ENCODE measurements at regions not wholly inside any gene's neighbourhood (a gene's known extent, or its start where the extent isn't known, plus 50 kb on each side); places are given as distances from the start of the nearest gene placed in this dataset.
A peak's percentile ranks its signal among the peaks of the same experiment; 100 is the strongest.

DNA sequence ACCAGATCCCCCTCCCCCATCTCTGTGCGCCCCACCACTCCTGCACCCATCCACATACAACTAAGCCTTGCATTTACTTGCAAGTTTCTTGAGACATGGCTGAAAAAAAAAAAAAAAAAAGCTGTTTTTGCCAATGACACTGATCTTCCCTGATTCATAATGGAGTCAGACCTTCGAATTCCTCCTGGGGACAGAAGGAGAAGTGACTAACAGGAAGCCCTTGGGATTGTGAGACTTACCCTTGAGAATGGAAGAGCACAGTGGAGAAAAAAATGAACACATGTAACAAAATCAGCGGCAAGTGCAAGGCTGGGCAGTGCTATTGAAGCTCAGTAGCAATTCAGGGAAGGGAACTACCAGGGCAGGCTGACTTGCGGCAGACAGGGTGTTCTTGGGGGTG lies 288.4 kb downstream of the BCOR start:
- H3K9me3 ChIP-seq (ENCODE audit: control insufficient read depth, low read length), result no peaks in the 10 kb centered on the region
- peaks cover 22% of the 10 kb centered on the region for H3K4me1 ChIP-seq (ENCODE audit: control insufficient read depth, insufficient read depth, low read length, poor library complexity, severe bottlenecking)
- no peaks in the 10 kb centered on the region for H3K36me3 ChIP-seq (ENCODE audit: control insufficient read depth, insufficient read depth, low read length)
- H3K27ac ChIP-seq (ENCODE audit: low read depth, low read length, severe bottlenecking), result peak overlapping the region; percentile 89
- no peak overlapping the region for H3K4me3 ChIP-seq (ENCODE audit: extremely low read depth, insufficient read depth, low read length, poor library complexity, severe bottlenecking)
- WGBS, 2 experiments (ENCODE audit: insufficient coverage in 2 of 2), result 71% methylated on average over 1 of the region's 4 CpGs; no CpG with 5 or more reads in 1 of the 2 experiments

DNA sequence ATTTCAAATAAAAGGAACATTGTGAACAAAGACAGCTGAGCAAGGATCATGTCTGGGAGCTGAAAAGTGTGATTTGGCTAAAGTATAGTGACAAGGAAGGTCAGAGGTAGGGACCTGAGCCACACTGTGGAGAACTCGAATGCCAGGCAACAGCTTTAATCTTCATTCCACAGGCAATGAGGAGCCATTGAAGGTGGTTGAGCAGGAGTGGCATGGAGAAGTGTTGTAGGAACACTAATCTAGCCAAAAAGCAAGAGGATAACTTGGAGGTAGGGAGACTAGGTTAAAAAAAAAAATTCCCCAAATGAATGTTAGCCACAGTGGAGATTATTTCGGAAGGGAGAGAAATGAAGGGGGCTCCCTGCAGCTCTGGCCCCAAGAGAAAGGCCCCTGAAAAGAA lies 286.9 kb downstream of the BCOR start:
- Histone ChIP-seq H3K9me3 (ENCODE audit: control insufficient read depth, low read length) (no peaks in the 10 kb centered on the region), H3K4me1 (ENCODE audit: control insufficient read depth, insufficient read depth, low read length, poor library complexity, severe bottlenecking) (peaks cover 22% of the 10 kb centered on the region), H3K27ac (ENCODE audit: low read depth, low read length, severe bottlenecking) (no peak overlapping the region), H3K36me3 (ENCODE audit: control insufficient read depth, insufficient read depth, low read length) (no peaks in the 10 kb centered on the region), H3K4me3 (ENCODE audit: extremely low read depth, insufficient read depth, low read length, poor library complexity, severe bottlenecking) (no peak overlapping the region)
- WGBS, 2 experiments (ENCODE audit: insufficient coverage in 2 of 2), result 71% methylated on average over 1 of the region's 2 CpGs; no CpG with 5 or more reads in 1 of the 2 experiments

DNA sequence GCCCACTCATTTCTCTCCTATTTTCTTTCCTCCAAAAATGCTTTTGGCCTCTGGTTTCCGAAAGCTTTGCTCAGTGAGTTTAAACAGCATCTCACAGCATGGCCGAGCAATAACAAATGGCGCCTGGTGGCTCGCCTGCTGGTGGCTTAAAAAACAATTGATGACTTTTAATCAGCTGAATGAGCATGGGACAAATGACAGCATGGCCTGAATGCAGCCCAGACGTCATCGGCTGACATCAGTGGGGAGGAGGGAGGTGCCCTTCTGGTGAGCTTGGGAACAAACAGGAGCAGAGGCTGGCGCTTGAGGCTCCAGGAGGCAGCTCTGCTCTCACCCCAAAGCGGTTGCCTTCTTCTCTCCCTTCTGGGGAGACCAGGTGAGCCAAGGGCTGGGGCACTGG lies 286.4 kb downstream of the BCOR start:
- Histone ChIP-seq H3K4me3 (ENCODE audit: extremely low read depth, insufficient read depth, low read length, poor library complexity, severe bottlenecking) (no peak overlapping the region), H3K4me1 (ENCODE audit: control insufficient read depth, insufficient read depth, low read length, poor library complexity, severe bottlenecking) (peaks cover 23% of the 10 kb centered on the region), H3K27ac (ENCODE audit: low read depth, low read length, severe bottlenecking) (no peak overlapping the region), H3K36me3 (ENCODE audit: control insufficient read depth, insufficient read depth, low read length) (no peaks in the 10 kb centered on the region), H3K9me3 (ENCODE audit: control insufficient read depth, low read length) (no peaks in the 10 kb centered on the region)
- 57 to 90% methylated on average over 2 of the region's 8 CpGs for WGBS, 2 experiments (ENCODE audit: insufficient coverage in 2 of 2)

DNA sequence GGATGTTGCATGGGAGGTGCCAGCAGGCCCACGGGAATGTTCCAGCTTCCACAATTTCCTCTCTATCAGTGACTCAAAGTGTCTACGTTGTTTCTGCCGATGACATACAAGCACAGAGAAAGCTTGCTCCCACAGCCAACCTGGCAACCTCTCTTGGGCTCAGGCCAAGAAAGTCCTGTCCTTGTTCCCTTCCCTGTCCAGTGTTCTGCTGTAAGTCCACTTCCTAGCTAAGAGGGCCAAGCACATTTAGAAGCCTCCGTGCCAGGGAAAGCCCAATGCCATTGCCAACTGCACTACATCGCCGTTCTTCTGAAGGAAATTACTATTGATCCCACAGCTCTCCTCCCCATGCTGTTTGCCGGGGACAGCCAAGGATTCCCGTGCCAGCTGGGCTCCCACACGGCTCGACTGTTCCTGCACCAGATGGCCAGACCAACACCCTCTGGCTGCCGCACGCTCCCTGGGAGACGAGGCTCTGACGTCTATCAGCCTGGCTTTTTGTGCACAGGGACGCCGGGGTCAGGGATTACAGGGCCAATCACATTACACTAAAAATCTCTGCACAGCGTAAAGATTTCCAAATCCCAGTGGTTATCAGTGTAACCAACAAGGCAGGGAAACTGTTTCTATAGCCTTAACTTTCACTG lies 284.0 kb downstream of the BCOR start:
- 89 to 91% methylated on average over 4 to 8 of the region's 17 CpGs for WGBS, 2 experiments (ENCODE audit: insufficient coverage in 2 of 2)
- no peak overlapping the region for H3K27ac ChIP-seq (ENCODE audit: low read depth, low read length, severe bottlenecking)
- peaks cover 29% of the 10 kb centered on the region for H3K4me1 ChIP-seq (ENCODE audit: control insufficient read depth, insufficient read depth, low read length, poor library complexity, severe bottlenecking)
- H3K9me3 ChIP-seq (ENCODE audit: control insufficient read depth, low read length), result no peaks in the 10 kb centered on the region
- H3K36me3 ChIP-seq (ENCODE audit: control insufficient read depth, insufficient read depth, low read length), result no peaks in the 10 kb centered on the region
- H3K4me3 ChIP-seq (ENCODE audit: extremely low read depth, insufficient read depth, low read length, poor library complexity, severe bottlenecking), result no peak overlapping the region

DNA sequence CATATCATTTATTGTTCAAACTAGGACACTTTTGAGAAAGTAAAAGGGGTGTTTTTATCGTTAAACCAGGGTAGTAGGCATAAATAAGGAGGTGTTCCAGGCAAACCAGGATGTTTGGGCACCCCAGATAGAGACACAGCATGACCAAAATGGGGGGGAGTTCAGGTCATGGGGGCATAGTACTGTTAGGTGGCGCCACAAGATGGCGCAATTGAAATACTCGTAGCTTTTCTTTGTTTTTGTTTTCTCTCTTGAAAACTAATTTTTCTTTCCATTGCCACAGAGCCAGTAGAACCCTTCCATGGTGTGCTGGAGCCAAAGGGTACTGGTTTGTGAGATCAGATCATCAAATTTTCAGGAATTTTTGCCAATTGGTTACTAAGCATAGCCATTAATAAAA lies 283.4 kb downstream of the BCOR start:
- Histone ChIP-seq H3K27ac (ENCODE audit: low read depth, low read length, severe bottlenecking) (no peak overlapping the region), H3K4me3 (ENCODE audit: extremely low read depth, insufficient read depth, low read length, poor library complexity, severe bottlenecking) (no peak overlapping the region), H3K36me3 (ENCODE audit: control insufficient read depth, insufficient read depth, low read length) (no peaks in the 10 kb centered on the region), H3K9me3 (ENCODE audit: control insufficient read depth, low read length) (no peaks in the 10 kb centered on the region), H3K4me1 (ENCODE audit: control insufficient read depth, insufficient read depth, low read length, poor library complexity, severe bottlenecking) (peaks cover 23% of the 10 kb centered on the region)
- WGBS, 2 experiments (ENCODE audit: insufficient coverage in 2 of 2), result no CpG with 5 or more reads among the region's 4 CpGs

DNA sequence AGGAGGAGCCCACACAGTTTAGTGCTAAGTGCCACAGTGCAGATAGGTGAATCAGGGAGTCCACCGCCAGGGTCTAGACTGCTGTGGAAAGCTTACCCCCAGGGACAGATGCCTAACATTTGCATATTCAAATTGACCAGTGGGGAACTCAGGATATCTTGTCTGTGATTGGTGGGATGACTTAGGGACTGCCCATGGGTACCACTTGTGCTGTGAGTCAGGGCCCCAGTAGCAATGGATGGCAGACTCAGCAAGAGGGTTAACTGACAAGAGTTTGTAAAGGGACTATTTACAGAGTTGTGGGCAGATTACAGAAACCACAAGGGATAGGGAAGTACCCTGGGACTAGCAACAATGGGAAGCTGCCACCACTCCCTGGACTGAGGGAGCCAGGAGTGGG lies 282.1 kb downstream of the BCOR start:
- H3K27ac ChIP-seq (ENCODE audit: low read depth, low read length, severe bottlenecking), result no peak overlapping the region
- H3K9me3 ChIP-seq (ENCODE audit: control insufficient read depth, low read length), result no peaks in the 10 kb centered on the region
- H3K4me1 ChIP-seq (ENCODE audit: control insufficient read depth, insufficient read depth, low read length, poor library complexity, severe bottlenecking), result peaks cover 17% of the 10 kb centered on the region
- 80% methylated on average over 1 of the region's 1 CpG; no CpG with 5 or more reads in 1 of the 2 experiments for WGBS, 2 experiments (ENCODE audit: insufficient coverage in 2 of 2)
- H3K36me3 ChIP-seq (ENCODE audit: control insufficient read depth, insufficient read depth, low read length), result no peaks in the 10 kb centered on the region
- H3K4me3 ChIP-seq (ENCODE audit: extremely low read depth, insufficient read depth, low read length, poor library complexity, severe bottlenecking), result no peak overlapping the region

DNA sequence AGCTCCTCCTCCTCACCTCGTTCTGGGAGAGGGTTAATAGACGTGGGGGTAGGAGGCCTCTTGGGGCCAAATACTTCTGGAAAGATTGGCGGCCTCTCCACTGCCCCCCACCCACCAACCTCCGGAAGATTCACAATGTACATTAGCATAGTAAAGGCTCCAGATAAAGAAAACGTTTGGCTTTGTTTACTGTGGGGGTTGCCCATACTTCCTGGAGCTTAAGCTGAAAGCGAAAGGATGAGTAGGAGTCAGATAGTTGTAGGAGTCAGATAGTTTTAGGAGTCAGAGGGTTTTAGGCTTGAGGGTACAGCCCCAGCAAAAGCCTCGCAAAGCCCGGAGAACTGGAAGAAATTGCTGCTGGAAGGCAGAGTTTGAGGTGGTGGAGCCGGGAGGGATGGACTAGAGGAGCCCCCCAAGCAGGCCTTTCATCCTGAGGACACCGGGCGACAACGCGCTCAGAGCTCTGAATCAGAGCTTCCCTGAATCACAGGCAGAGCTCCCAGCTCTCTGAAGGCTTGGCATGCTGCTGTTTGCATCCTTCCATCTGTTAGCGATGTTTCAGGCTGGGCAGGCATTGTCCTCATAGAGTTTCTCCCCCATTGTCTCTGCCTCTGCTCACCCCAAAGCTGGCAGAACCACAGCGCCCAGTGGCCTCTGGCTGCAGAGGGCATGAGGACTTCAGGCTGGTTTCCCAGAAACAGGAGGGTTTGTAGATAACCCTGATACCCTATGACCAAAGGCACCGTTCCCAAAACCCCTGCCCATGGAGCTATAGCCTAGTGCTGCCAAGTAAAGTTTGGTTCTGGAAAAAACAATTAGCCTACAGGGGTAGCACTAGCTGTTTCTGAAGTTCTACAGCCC lies 280.7 kb downstream of the BCOR start:
- Histone ChIP-seq H3K9me3 (ENCODE audit: control insufficient read depth, low read length) (no peaks in the 10 kb centered on the region), H3K4me3 (ENCODE audit: extremely low read depth, insufficient read depth, low read length, poor library complexity, severe bottlenecking) (no peak overlapping the region), H3K4me1 (ENCODE audit: control insufficient read depth, insufficient read depth, low read length, poor library complexity, severe bottlenecking) (peaks cover 21% of the 10 kb centered on the region), H3K27ac (ENCODE audit: low read depth, low read length, severe bottlenecking) (peak overlapping the region; percentile 8), H3K36me3 (ENCODE audit: control insufficient read depth, insufficient read depth, low read length) (no peaks in the 10 kb centered on the region)
- 2 to 15% methylated on average over 6 to 8 of the region's 16 CpGs for WGBS, 2 experiments (ENCODE audit: insufficient coverage in 2 of 2)

DNA sequence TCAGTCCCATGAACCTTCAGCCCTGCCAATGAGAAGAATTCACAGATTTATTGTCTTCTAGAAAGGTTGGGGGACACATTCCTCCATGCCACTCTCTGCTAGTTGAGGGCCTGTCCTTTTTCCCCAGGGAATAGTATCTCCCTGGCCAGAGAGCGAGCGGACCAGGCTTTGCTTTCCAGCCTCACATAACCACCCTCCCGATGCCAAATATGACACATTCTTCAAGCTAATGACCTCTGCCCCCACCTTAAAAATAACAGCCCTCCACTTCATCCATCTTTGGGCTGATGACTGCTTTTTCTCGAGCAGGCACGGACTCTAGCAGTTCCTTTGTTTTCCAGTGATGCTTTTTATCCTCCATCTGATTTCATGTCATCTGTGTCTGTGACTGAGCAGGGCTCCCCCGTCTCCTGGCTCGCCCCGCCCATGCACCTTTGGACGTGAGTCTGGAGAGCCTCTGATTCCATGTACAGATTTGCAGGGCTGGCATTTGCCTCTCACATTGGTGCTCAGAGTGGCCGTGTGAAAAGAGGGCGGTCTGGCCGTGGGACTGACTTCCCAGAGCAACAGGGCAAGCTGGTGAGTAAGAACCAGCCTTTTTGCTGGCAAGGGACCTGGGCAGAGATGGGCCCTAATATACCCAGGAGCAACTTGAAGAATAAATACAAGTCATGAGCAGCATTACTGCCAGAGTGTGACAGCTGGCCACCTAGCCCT lies 279.8 kb downstream of the BCOR start:
- H3K27ac ChIP-seq (ENCODE audit: low read depth, low read length, severe bottlenecking), result no peak overlapping the region
- WGBS, 2 experiments (ENCODE audit: insufficient coverage in 2 of 2), result 53 to 58% methylated on average over 7 to 10 of the region's 12 CpGs
- no peaks in the 10 kb centered on the region for H3K9me3 ChIP-seq (ENCODE audit: control insufficient read depth, low read length)
- no peaks in the 10 kb centered on the region for H3K36me3 ChIP-seq (ENCODE audit: control insufficient read depth, insufficient read depth, low read length)
- peaks cover 25% of the 10 kb centered on the region for H3K4me1 ChIP-seq (ENCODE audit: control insufficient read depth, insufficient read depth, low read length, poor library complexity, severe bottlenecking)
- no peak overlapping the region for H3K4me3 ChIP-seq (ENCODE audit: extremely low read depth, insufficient read depth, low read length, poor library complexity, severe bottlenecking)

DNA sequence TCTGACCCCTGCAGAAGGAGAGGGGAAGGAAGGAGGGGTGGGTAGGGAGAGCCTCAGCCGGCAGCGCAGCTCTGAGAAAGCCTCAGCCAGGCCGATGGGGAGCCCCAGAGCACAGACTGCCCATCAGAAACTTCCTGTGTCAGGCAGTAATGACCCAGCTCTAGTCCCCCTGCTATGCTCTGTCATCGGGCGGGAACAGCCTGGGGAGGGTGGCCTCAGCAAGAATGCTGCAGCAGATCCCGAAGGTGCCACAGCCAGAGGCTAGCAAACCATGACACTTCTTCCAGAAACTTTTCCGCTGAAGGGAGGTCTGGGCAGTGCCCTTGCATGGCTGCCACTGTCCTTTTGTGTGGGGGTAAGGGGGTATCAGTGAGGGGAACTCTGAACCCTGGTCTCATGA lies 279.0 kb downstream of the BCOR start:
- no peaks in the 10 kb centered on the region for H3K36me3 ChIP-seq (ENCODE audit: control insufficient read depth, insufficient read depth, low read length)
- no peak overlapping the region for H3K4me3 ChIP-seq (ENCODE audit: extremely low read depth, insufficient read depth, low read length, poor library complexity, severe bottlenecking)
- H3K4me1 ChIP-seq (ENCODE audit: control insufficient read depth, insufficient read depth, low read length, poor library complexity, severe bottlenecking), result peaks cover 25% of the 10 kb centered on the region
- 17 to 48% methylated on average over 1 to 5 of the region's 7 CpGs for WGBS, 2 experiments (ENCODE audit: insufficient coverage in 2 of 2)
- H3K9me3 ChIP-seq (ENCODE audit: control insufficient read depth, low read length), result no peaks in the 10 kb centered on the region
- no peak overlapping the region for H3K27ac ChIP-seq (ENCODE audit: low read depth, low read length, severe bottlenecking)

DNA sequence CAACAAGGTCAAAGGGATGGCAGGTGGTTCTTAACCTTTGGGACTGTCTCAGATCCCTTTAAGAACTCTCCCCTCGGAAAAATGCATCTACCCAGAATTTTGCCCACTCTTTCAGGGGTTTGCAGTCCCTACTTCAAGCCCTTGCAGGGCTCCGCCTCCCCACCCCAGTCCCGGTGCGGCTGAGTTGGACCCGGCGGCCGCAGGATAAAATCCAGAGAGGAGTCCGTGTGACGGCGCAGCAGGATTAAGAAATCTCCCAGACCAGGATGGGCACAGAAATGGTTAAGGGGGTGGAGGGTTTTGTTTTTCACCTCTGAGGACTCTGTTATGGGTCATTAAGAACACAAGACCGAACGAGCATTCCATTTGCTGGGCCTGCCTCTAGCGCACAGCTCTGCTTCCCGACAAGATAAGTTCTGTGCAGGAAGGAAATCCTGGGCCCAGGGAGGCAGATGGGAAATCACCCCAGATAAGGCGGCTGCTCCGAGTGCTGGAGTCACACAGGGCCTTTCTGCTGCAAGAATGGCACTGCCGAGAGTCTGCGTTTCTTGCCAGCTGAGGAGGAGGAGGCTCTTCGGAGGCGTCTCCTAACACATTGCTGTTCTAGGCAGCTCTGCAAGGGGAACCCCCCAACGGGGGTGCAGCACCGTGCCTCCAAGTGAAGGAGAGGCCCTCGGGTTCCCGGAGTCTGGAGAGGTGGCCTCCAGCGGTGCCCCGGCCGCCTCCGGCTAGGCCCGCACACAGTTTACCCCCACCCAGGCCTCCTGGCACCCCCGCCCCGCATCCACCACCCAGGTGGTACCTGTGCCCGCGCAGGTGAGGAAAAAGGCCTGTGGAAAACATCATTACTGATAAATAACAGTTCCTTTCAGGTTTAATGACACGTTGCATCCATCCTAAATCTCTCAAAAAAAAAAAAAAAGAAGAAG lies 277.6 kb downstream of the BCOR start:
- WGBS, 2 experiments (ENCODE audit: insufficient coverage in 2 of 2), result 5 to 12% methylated on average over 8 to 12 of the region's 34 CpGs
- no peaks in the 10 kb centered on the region for H3K9me3 ChIP-seq (ENCODE audit: control insufficient read depth, low read length)
- H3K4me1 ChIP-seq (ENCODE audit: control insufficient read depth, insufficient read depth, low read length, poor library complexity, severe bottlenecking), result peaks cover 25% of the 10 kb centered on the region
- peak overlapping the region; percentile 19 for H3K4me3 ChIP-seq (ENCODE audit: extremely low read depth, insufficient read depth, low read length, poor library complexity, severe bottlenecking)
- H3K36me3 ChIP-seq (ENCODE audit: control insufficient read depth, insufficient read depth, low read length), result no peaks in the 10 kb centered on the region
- H3K27ac ChIP-seq (ENCODE audit: low read depth, low read length, severe bottlenecking), result peak overlapping the region; percentile 59

Data from mesodermal cell (in vitro differentiated cells).